ENCODE measurements at regions not wholly inside any gene's neighbourhood (a gene's known extent, or its start where the extent isn't known, plus 50 kb on each side); places are given as distances from the start of the nearest gene placed in this dataset.

- DNase-seq: no peak
Observed at GRCh38 chr15:39290711-39291435, 290.0 kb upstream of the THBS1 start.

DNA sequence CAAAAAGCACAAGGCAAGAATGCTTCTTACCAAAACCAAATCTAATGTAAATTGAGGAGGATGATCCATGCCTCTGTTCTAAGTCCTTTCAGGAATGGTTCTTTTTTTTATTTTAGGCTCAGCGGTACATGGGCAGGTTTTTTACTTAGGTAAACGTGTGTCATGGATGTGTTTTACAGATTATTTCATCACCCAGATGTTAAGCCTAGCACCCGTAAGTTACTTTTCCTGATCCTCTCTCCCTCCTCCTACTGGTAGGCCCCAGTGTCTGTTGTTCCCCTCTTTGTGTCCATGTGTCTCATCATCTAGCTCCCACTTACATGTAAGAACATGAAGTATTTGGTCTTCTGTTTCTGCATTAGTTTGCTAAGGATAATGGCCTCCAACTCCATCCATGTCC is 289.2 kb upstream of the THBS1 start:
- DNase-seq: no peak

- DNase-seq: no peak
Observed at GRCh38 chr15:39296955-39297354, 283.9 kb upstream of the THBS1 start.

- no peak for DNase-seq
Observed at GRCh38 chr15:39298271-39298962, 282.5 kb upstream of the THBS1 start.

DNA sequence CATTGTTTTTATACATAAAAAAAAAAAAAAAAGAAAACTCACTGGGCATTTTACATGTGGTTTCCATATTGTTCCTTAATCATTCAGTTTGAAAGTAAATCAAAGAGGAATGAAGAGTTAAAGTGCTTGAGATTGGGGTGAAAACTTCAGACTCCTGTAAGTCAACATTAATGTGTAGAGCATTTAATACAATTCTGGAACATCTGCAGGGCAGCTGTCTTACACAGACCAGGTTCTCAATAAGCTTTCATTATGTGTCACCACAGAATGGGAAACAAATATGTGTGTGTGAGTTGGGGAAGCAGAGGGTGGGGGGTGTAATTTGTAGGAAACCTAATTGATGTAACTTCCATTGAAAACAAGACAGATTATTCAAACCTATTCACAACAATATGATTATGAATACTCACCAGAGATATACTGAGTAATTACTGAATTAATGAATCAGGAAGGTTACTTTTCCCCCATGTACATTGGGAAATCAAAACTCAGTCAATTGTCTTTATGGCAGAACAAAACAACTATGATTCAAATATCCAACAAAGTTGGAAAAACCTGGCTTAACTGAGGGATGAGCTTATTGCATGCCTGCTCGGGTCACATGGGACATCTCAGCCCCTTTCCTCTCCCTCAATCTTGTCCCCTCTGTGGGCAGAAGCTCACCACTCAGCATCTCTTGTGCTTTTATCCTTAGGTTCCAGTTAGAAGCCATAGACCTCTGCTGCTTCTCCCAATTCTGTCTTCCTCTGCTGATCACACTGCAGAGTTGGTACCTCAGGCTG is 281.2 kb upstream of the THBS1 start:
- no peak for DNase-seq

DNA sequence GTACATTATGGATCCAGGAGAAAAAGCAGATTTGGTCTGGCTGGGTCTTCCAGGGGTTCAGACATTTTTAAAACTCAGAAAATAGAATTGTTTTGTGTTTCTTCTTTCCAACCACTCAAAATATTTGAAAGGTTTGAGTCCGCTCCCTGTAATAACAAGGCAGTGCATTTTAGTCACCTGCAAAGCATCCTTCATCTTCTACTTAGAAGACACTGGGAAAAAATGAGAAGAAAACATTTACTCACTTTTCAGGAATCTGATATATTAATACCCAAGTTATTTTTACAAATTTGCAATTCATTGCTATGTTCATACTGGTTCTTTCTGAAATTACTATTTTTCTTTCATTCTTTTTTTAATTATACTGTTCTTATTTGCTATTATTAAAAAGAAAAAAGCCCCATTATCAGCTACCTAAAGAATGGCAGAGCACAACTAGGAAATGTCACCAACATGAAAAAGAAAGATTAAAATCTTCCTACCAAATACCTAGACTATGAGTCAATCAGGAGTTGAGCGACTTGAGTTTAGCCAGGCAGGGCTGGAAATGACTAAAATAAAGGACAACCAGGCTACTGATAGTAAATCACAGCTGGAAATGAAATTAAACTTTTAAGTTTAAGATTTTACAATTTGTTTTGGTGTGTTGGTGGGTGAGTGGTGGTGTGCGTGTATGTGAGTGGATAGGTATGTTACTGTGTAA is 280.3 kb upstream of the THBS1 start:
- no peak for DNase-seq

DNA sequence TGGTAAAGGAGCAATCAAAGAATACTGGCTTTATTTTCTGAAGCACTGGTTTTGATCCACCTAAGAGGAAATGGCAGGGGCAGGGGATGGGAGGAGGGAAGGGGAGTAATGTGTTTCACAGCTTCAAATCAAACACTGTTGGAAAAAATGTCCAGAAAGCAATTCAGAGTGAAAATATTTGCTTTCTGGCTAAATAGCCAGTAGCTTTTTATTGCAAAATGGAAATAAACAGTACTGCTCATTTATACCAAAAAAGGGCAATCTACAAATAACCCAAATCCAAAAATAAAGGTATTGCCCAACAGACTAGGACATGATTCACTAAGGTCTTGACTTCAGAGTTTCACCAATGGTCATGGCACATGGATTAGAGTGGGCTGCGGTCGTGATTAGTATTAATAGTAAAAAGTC is 279.3 kb upstream of the THBS1 start:
- no peak for DNase-seq

DNA sequence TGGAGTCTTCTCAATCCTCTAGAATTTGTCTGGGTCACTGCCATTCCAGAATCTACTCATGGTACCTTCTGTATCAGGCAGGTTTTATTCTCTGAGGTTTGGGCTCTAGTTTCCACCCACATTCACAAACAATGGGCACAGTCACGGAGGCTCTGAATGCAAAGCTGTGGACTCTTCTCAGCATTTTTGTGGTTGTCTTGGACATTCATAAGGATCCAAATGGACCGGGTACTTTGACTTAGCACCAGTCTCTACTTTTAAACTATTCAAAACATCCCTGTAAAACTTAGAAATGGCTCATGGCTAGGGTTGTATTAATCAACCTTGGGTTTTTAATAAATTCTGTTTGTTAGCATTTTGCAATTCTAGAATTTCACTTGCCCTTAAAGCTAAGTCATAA is 277.9 kb upstream of the THBS1 start:
- DNase-seq: no peak

DNA sequence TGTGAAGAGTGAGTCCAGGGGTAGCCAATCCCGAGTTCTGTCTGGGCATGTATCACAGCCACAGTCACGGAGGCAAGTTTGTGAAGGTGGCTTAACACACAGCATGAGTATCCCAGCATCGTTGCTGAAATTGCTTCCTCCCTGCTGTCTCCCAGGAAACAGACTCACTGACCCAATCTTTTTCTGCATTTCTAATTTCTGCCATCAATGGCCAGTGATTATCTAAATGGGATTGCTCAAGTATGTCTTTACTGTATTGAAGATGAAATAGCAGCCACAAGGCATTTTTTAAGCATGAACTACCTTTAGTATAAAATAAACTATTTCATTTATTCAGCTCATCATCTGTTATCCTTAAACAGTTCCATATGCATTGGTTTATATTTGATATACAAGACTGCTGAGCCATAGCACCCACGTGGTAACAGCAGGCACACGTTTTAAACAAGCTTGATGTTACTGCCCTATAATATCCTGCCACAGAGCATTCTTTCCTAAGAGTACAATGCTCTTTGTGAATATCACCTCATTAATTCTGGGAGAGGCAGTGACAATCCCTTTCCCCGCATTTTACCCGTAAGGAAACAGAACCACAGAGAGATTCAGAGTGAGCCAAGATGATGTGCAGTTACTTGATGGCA is 276.6 kb upstream of the THBS1 start:
- no peak for DNase-seq

DNA sequence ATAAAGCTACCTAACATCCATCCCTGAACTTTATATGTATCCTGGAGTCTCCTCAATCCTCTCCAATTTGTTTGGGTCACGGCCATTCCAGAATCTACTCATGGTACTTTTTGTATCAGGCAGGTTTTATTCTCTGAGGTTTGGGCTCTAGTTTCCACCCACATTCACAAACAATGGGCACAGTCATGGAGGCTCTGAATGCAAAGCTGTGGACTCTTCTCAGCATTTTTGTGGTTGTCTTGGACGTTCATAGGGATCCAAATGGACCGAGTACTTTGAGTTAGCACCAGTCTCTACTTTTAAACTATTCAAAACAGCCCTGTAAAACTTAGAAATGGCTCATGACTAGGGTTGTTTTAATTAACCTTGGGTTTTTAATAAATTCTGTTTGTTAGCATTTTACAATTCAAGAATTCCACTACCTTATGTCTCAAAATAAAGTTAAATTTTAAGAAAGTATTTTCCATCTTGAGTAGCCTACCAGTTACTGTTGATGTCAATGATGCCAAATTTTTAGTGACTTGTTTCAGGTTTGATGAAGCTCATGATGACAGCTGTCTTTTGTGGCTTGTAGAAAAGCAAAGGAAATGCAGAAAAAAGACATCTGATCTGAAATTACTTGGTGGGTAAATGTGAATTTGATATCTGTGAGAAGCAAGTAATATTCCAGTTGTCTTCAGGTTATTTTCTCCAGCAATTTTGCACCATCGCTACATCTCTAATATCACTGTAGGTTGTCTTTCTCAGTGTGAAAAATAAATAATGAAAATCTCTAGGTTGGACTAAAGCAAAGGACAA is 275.7 kb upstream of the THBS1 start:
- no peak for DNase-seq

DNA sequence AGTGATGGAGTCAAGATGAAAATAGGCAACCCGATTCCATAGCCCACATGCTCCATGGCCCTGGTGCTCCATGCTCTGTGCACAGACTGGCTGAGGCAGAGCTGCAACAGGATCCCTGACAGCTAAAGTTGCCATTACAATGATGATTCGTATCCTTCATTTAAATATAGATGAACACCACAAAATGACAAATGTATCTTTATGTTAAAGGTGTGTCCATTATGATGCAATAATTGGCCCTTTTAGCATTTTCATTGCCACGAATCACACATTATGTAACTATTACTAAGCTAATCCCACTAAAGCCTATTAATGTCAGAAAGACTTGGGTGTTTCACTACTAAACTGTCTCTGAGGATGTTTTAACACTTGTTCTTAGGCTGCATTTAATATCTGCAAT is 270.2 kb upstream of the THBS1 start:
- no peak for DNase-seq

DNA sequence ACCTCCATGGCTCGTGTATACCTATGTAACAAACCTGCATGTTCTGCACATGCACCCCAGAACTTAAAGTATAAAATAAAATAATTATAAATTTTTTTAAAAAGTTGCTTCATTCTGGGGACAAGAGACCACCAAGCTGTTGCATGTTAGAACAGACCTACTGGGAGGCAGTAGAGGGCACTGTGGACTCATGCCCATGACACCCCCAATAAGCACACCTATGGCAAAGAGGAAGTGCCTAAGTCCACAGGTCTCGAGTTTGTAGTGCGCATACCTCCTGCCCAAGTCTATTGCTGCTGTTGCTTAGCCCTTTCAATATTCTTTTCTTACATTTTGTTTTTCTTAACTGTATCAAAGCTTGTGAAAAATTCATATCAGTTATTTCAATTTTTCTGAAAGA is 267.9 kb upstream of the THBS1 start:
- no peak for DNase-seq

DNA sequence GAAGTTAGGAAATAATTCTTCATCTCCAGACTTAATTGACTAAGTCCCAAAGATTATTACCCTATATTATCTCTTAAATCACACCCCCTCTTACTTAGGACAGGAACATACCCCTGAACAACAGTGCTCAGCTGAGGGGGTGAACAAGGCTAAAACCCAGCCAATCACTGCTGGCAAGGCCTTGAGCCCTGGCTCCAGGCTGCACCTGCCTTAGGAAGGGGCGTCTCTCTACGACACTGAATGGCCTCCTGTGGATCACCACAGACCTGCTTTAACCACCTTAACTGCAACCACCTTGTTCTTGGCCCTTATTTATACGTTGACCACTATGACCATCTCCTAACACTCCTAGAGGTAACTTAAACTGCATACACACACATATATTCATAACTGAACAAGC is 267.4 kb upstream of the THBS1 start:
- DNase-seq: no peak

DNA sequence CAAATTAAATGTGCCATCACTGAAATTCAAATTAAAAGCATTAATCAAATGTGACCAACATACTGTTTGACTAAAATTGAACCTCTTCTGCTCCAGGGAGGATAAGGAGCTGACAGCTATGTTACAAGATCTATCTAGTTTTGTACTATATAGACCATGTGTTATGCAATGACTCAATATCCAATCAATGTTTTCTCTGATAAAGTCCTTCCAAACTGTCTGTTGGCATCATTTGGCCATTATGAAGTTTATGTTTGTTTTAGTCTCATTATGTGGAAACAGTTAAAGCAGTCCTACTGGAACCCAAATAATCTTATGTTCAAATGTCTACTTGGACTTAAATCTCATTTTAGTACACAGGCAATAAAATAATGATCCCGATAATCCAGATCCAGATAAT is 267.0 kb upstream of the THBS1 start:
- no peak for DNase-seq

DNA sequence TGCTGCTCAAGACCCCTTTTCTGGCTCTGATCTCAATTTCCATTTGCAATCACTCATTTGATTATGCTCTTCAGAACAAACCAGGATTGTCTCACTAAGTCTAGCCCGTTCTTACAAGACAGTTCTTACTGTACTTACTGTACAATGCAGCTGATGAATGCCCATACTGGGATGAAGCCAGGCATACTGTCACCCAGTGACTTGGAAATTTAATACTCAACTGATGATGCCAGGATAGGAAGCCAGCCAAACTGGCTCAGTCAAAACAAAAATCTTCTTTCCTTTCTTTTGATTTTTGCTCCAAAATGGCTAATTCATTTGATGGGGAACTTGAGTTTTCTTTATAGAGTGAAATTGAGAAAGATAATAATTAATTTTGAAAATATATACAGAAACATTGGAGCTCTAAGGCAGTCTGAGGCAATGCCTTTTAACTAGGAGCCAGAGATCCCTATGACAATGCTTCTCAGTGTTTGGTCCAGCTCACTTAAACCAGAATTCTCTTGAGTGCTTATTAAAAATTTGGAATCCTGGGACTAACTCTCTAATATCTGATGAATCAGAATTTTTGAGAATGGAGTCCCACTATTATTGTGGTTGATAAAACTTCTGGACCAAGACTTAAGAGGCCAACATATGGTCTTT is 265.6 kb upstream of the THBS1 start:
- no peak for DNase-seq

DNA sequence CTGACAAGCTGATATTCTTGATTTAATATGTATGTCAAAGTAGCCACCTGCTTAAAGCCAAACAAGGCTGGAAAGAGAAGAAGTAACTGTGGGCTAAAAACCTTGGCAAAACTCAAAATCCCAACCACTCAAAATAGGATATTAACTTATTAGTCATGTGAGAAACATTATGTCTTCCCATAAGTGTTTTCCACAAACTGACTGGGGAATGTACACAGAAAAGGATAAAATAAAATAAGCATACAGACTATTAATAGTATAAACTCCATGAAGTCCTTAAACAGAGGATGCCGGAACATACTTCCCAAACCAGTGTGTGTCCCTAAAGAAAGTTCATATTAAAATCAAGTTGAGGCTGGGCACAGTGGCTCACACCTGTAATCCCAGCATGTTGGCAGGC is 263.7 kb upstream of the THBS1 start:
- DNase-seq: no peak

- DNase-seq: no peak
Observed at GRCh38 chr15:39318231-39318630, 262.6 kb upstream of the THBS1 start.

GRCh38 chr15:39320355-39320754 is 260.5 kb upstream of the THBS1 start:
- DNase-seq: no peak

DNA sequence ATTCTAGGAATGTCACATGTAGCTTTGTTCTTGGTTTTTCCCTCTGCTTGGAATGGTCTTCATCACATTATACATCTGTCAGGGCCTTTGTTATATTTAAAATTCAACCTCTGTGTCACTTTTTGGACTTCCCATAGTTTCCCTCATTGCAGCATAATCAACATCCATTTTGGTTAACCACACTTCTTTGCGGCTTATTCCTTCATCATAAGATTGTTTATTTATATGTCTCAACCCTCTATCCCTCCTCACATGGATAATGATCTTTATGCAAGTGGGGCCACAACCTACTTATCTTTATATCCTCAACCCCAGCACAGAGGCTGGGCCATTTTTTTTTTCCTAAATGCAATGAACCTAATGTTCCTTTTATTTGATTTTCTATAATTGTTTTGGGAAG is 260.0 kb upstream of the THBS1 start:
- no peak for DNase-seq

DNA sequence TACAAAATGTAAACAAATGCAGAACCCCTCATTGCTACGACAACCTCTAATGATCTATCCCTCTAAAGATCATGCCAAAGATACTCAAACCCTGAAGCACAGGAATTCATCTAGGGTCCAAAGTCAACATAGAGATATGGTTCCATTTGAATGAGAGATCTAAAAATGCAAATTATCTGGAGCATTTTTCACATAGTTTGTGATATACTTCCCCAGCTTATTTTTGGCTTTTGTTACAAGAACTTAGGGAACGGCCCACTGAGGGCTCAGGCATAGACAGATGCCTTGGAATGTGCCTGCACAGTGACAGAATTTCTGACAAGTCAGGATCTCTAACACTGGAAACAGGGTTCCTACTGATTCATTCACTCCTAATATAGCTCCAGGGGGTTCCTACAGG is 258.9 kb upstream of the THBS1 start:
- no peak for DNase-seq

DNA sequence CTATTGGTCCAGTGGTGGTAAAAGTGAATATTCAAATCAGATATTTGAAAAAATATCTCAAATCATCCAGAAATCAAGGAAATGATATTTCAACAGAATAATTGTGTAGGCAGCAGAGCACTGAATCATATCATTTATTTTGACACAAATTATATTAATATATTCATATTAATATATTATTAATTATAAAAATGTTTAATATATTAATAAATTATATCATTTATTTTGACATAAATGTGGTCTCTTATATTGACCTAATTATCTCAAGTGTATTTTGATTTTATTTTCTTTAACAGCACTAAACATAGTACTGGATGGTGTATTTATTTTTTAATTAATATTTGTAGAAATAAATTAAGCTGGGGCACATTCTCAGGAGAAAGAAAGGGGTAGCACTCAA is 257.7 kb upstream of the THBS1 start:
- DNase-seq: no peak

DNA sequence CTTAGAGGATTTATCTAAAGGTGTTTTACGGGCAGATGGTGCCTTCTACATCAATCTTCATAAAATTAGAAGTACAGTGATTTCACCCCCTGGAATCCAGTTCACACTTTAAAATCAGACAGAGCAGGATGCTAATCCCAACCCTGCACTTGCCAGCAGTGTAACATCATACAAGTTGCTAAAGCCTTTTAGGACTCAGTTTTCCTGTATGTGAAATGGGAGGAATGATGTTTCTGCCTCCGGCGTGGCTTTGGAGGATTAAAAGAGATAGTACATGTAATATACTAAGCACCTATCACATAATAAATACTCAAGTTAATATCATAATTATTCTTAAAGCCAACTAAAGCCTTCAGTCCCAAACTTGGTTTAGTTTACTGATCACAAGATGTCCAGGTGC is 257.2 kb upstream of the THBS1 start:
- no peak for DNase-seq

All from CD4-positive, alpha-beta T cell treated with Interleukin-12 subunit alpha and Interleukin-12 subunit beta, for 1 hour (primary cell).